ENCODE measurements at regions not wholly inside any gene's neighbourhood (a gene's known extent, or its start where the extent isn't known, plus 50 kb on each side); places are given as distances from the start of the nearest gene placed in this dataset.

GRCh38 chrX:11870789-11871188 is 112.8 kb downstream of the MSL3 start:
- TF ChIP-seq EZH2 (IDR thresholded peaks at IDR 0.05; ENCODE audit: borderline replicate concordance, low read length), result no peak
- TF ChIP-seq CTCF (conservative IDR thresholded peaks at IDR 0.05 in 1 of 2, IDR thresholded peaks at IDR 0.05 in 1 of 2; ENCODE audit: extremely low read depth in 1 of 2, insufficient read depth in 1 of 2, low read depth in 1 of 2, low read length in 2 of 2), result no peak

Measured in mammary epithelial cell (primary cell).